ENCODE measurements at regions not wholly inside any gene's neighbourhood (a gene's known extent, or its start where the extent isn't known, plus 50 kb on each side); places are given as distances from the start of the nearest gene placed in this dataset.

- Mint-ChIP-seq H3K9me3 (no peaks in the 10 kb centered on the region), H3K27ac (no peak overlapping the region), H3K36me3 (no peaks in the 10 kb centered on the region), H3K4me1 (no peaks in the 10 kb centered on the region), H3K27me3 (peaks cover 6 to 15% of the 10 kb centered on the region in 2 donors), H3K4me3 (no peak overlapping the region)
- intact Hi-C loops (cut with micrococcal nuclease), result no loop called here
- POLR2A ChIA-PET (ENCODE audit: partially characterized antibody), result no interaction called here
- Histone ChIP-seq H3K9me3 (ENCODE audit: control insufficient read depth in 1 of 2, low read length in 2 of 2) (no peaks in the 10 kb centered on the region), H3K27me3 (ENCODE audit: insufficient read depth, low read length) (no peaks in the 10 kb centered on the region), H3K4me1 (ENCODE audit: insufficient read depth, low read length) (no peaks in the 10 kb centered on the region), H3K27ac (ENCODE audit: low read depth, low read length) (no peak overlapping the region), H3K4me3 (ENCODE audit: low read length in 2 of 2) (no peak overlapping the region), H3K36me3 (ENCODE audit: insufficient read depth, low read length) (no peaks in the 10 kb centered on the region)
- no peak for DNase-seq
- CTCF ChIA-PET (ENCODE audit: partially characterized antibody), result no interaction called here
Observed at GRCh38 chr11:119788911-119789560, 60.0 kb upstream of the NECTIN1 start.

GRCh38 chr11:119788096-119788883, 59.3 kb upstream of the NECTIN1 start:
- no peak overlapping the region for H3K27ac ChIP-seq (ENCODE audit: low read depth, low read length)
- POLR2A ChIA-PET (ENCODE audit: partially characterized antibody), result no interaction called here
- Mint-ChIP-seq H3K36me3 (no peaks in the 10 kb centered on the region), H3K27ac (no peak overlapping the region), H3K27me3 (peaks cover 6 to 15% of the 10 kb centered on the region in 2 donors), H3K4me3 (no peak overlapping the region), H3K9me3 (peaks cover 0 to 1% (median 0%) of the 10 kb centered on the region in 8 donors), H3K4me1 (no peaks in the 10 kb centered on the region)
- H3K4me1 ChIP-seq (ENCODE audit: insufficient read depth, low read length), result no peaks in the 10 kb centered on the region
- no peaks in the 10 kb centered on the region for H3K27me3 ChIP-seq (ENCODE audit: insufficient read depth, low read length)
- CTCF ChIA-PET (ENCODE audit: partially characterized antibody), result no interaction called here
- no peaks in the 10 kb centered on the region for H3K36me3 ChIP-seq (ENCODE audit: insufficient read depth, low read length)
- intact Hi-C loops (cut with micrococcal nuclease), result no loop called here
- no peak for DNase-seq
- no peaks in the 10 kb centered on the region for H3K9me3 ChIP-seq (ENCODE audit: control insufficient read depth in 1 of 2, low read length in 2 of 2)
- no peak overlapping the region for H3K4me3 ChIP-seq (ENCODE audit: low read length in 2 of 2)

GRCh38 chr11:119787074-119787461, 58.1 kb upstream of the NECTIN1 start:
- Histone ChIP-seq H3K36me3 (ENCODE audit: insufficient read depth, low read length) (no peaks in the 10 kb centered on the region), H3K27me3 (ENCODE audit: insufficient read depth, low read length) (no peaks in the 10 kb centered on the region), H3K4me1 (ENCODE audit: insufficient read depth, low read length) (no peaks in the 10 kb centered on the region), H3K27ac (ENCODE audit: low read depth, low read length) (no peak overlapping the region), H3K4me3 (ENCODE audit: low read length in 2 of 2) (no peak overlapping the region), H3K9me3 (ENCODE audit: control insufficient read depth in 1 of 2, low read length in 2 of 2) (no peaks in the 10 kb centered on the region)
- intact Hi-C loops (cut with micrococcal nuclease), result no loop called here
- Mint-ChIP-seq H3K27ac (no peak overlapping the region), H3K4me1 (no peaks in the 10 kb centered on the region), H3K27me3 (peaks cover 7 to 18% of the 10 kb centered on the region in 2 donors), H3K9me3 (peaks cover 0 to 1% (median 0%) of the 10 kb centered on the region in 8 donors), H3K36me3 (no peaks in the 10 kb centered on the region), H3K4me3 (no peak overlapping the region)
- CTCF ChIA-PET (ENCODE audit: partially characterized antibody), result no interaction called here
- POLR2A ChIA-PET (ENCODE audit: partially characterized antibody), result no interaction called here
- no peak for DNase-seq

- intact Hi-C loops (cut with micrococcal nuclease), result no loop called here
- Histone ChIP-seq H3K27ac (ENCODE audit: low read depth, low read length) (no peak overlapping the region), H3K9me3 (ENCODE audit: control insufficient read depth in 1 of 2, low read length in 2 of 2) (no peaks in the 10 kb centered on the region), H3K4me1 (ENCODE audit: insufficient read depth, low read length) (no peaks in the 10 kb centered on the region), H3K27me3 (ENCODE audit: insufficient read depth, low read length) (no peaks in the 10 kb centered on the region), H3K4me3 (ENCODE audit: low read length in 2 of 2) (no peak overlapping the region), H3K36me3 (ENCODE audit: insufficient read depth, low read length) (no peaks in the 10 kb centered on the region)
- Mint-ChIP-seq H3K27me3 (peaks cover 10 to 23% of the 10 kb centered on the region in 2 donors), H3K36me3 (no peaks in the 10 kb centered on the region), H3K4me1 (no peaks in the 10 kb centered on the region), H3K4me3 (no peak overlapping the region), H3K9me3 (peaks cover 0 to 1% (median 0%) of the 10 kb centered on the region in 8 donors), H3K27ac (no peak overlapping the region)
- DNase-seq, result no peak
- CTCF ChIA-PET (ENCODE audit: partially characterized antibody), result no interaction called here
- POLR2A ChIA-PET (ENCODE audit: partially characterized antibody), result no interaction called here
Observed at GRCh38 chr11:119786431-119787073, 57.6 kb upstream of the NECTIN1 start.

GRCh38 chr11:119785131-119785530, 56.1 kb upstream of the NECTIN1 start:
- Mint-ChIP-seq H3K36me3 (no peaks in the 10 kb centered on the region), H3K27ac (no peak overlapping the region), H3K27me3 (peaks cover 11 to 24% of the 10 kb centered on the region in 2 donors), H3K4me3 (no peak overlapping the region), H3K9me3 (peaks cover 0 to 1% (median 0%) of the 10 kb centered on the region in 8 donors), H3K4me1 (no peaks in the 10 kb centered on the region)
- ChIA-PET POLR2A (ENCODE audit: partially characterized antibody) (no interaction called here), CTCF (ENCODE audit: partially characterized antibody) (no interaction called here)
- no peak overlapping the region for H3K27ac ChIP-seq (ENCODE audit: low read depth, low read length)
- no peaks in the 10 kb centered on the region for H3K4me1 ChIP-seq (ENCODE audit: insufficient read depth, low read length)
- H3K27me3 ChIP-seq (ENCODE audit: insufficient read depth, low read length), result no peaks in the 10 kb centered on the region
- no peaks in the 10 kb centered on the region for H3K9me3 ChIP-seq (ENCODE audit: control insufficient read depth in 1 of 2, low read length in 2 of 2)
- no peak for DNase-seq
- no peaks in the 10 kb centered on the region for H3K36me3 ChIP-seq (ENCODE audit: insufficient read depth, low read length)
- intact Hi-C loops (cut with micrococcal nuclease), result no loop called here
- no peak overlapping the region for H3K4me3 ChIP-seq (ENCODE audit: low read length in 2 of 2)

GRCh38 chr11:119784421-119784820, 55.4 kb upstream of the NECTIN1 start:
- no peak overlapping the region for H3K4me3 Mint-ChIP-seq
- Histone ChIP-seq H3K4me1 (ENCODE audit: insufficient read depth, low read length) (no peaks in the 10 kb centered on the region), H3K4me3 (ENCODE audit: low read length in 2 of 2) (no peak overlapping the region), H3K27me3 (ENCODE audit: insufficient read depth, low read length) (no peaks in the 10 kb centered on the region), H3K36me3 (ENCODE audit: insufficient read depth, low read length) (no peaks in the 10 kb centered on the region), H3K9me3 (ENCODE audit: control insufficient read depth in 1 of 2, low read length in 2 of 2) (no peaks in the 10 kb centered on the region), H3K27ac (ENCODE audit: low read depth, low read length) (no peak overlapping the region)
- peaks cover 0 to 1% (median 0%) of the 10 kb centered on the region in 8 donors for H3K9me3 Mint-ChIP-seq
- H3K36me3 Mint-ChIP-seq, result no peaks in the 10 kb centered on the region
- DNase-seq, result no peak
- H3K27me3 Mint-ChIP-seq, result peaks cover 11 to 24% of the 10 kb centered on the region in 2 donors
- H3K27ac Mint-ChIP-seq, result no peak overlapping the region
- CTCF ChIA-PET (ENCODE audit: partially characterized antibody), result no interaction called here
- intact Hi-C loops (cut with micrococcal nuclease), result no loop called here
- POLR2A ChIA-PET (ENCODE audit: partially characterized antibody), result no interaction called here
- H3K4me1 Mint-ChIP-seq, result no peaks in the 10 kb centered on the region

GRCh38 chr11:119783466-119784400, 54.7 kb upstream of the NECTIN1 start:
- Mint-ChIP-seq H3K4me1 (no peaks in the 10 kb centered on the region), H3K4me3 (no peak overlapping the region), H3K9me3 (peaks cover 0 to 1% (median 0%) of the 10 kb centered on the region in 8 donors), H3K36me3 (no peaks in the 10 kb centered on the region), H3K27me3 (peaks cover 11 to 24% of the 10 kb centered on the region in 2 donors), H3K27ac (no peak overlapping the region)
- no peaks in the 10 kb centered on the region for H3K27me3 ChIP-seq (ENCODE audit: insufficient read depth, low read length)
- intact Hi-C loops (cut with micrococcal nuclease), result no loop called here
- ChIA-PET POLR2A (ENCODE audit: partially characterized antibody) (no interaction called here), CTCF (ENCODE audit: partially characterized antibody) (no interaction called here)
- no peaks in the 10 kb centered on the region for H3K9me3 ChIP-seq (ENCODE audit: control insufficient read depth in 1 of 2, low read length in 2 of 2)
- no peak overlapping the region for H3K4me3 ChIP-seq (ENCODE audit: low read length in 2 of 2)
- H3K4me1 ChIP-seq (ENCODE audit: insufficient read depth, low read length), result no peaks in the 10 kb centered on the region
- H3K36me3 ChIP-seq (ENCODE audit: insufficient read depth, low read length), result no peaks in the 10 kb centered on the region
- no peak for DNase-seq
- no peak overlapping the region for H3K27ac ChIP-seq (ENCODE audit: low read depth, low read length)
